ENCODE measurements at regions not wholly inside any gene's neighbourhood (a gene's known extent, or its start where the extent isn't known, plus 50 kb on each side); places are given as distances from the start of the nearest gene placed in this dataset.

- Histone ChIP-seq H3K4me1 (ENCODE audit: control insufficient read depth, insufficient read depth, low read length) (no peaks in the 10 kb centered on the region), H3K36me3 (ENCODE audit: control insufficient read depth in 2 of 2, insufficient read depth in 1 of 2, low read length in 2 of 2) (no peaks in the 10 kb centered on the region), H3K27ac (ENCODE audit: extremely low read depth, low read depth, low read length) (no peak overlapping the region), H3K4me3 (ENCODE audit: low read depth, low read length) (no peak overlapping the region), H3K9me3 (ENCODE audit: control insufficient read depth, insufficient read depth, low read depth, low read length) (no peaks in the 10 kb centered on the region)
- ChIA-PET POLR2A (no interaction called here), CTCF (no interaction called here)
- TF ChIP-seq TCF7L2 (IDR thresholded peaks at IDR 0.05; ENCODE audit: borderline replicate concordance, low read depth, low read length) (no peak), MEIS1 (CRISPR knock-in tag; IDR thresholded peaks at IDR 0.05; ENCODE audit: borderline replicate concordance) (no peak), ZNF747 (tag by site-specific recombination; IDR thresholded peaks at IDR 0.05) (no peak), ZNF571 (tag by site-specific recombination; IDR thresholded peaks at IDR 0.05) (no peak), TSHZ1 (tag by site-specific recombination; IDR thresholded peaks at IDR 0.05; ENCODE audit: borderline replicate concordance) (no peak), ZNF548 (tag by site-specific recombination; IDR thresholded peaks at IDR 0.05) (no peak), ZNF292 (tag by site-specific recombination; IDR thresholded peaks at IDR 0.05; ENCODE audit: borderline replicate concordance, low read depth) (no peak), OSR2 (tag by site-specific recombination; IDR thresholded peaks at IDR 0.05) (no peak), ZNF488 (tag by site-specific recombination; IDR thresholded peaks at IDR 0.05) (no peak), ZBTB21 (tag by site-specific recombination; IDR thresholded peaks at IDR 0.05) (no peak)
These were observed 174.1 kb upstream of the GPR26 start for GRCh38 chr10:123492016-123492415.

GRCh38 chr10:123494301-123494808, 171.8 kb upstream of the GPR26 start:
- Histone ChIP-seq H3K4me1 (ENCODE audit: control insufficient read depth, insufficient read depth, low read length) (no peaks in the 10 kb centered on the region), H3K27ac (ENCODE audit: extremely low read depth, low read depth, low read length) (no peak overlapping the region), H3K36me3 (ENCODE audit: control insufficient read depth in 2 of 2, insufficient read depth in 1 of 2, low read length in 2 of 2) (no peaks in the 10 kb centered on the region), H3K9me3 (ENCODE audit: control insufficient read depth, insufficient read depth, low read depth, low read length) (no peaks in the 10 kb centered on the region), H3K4me3 (ENCODE audit: low read depth, low read length) (no peak overlapping the region)
- CTCF ChIA-PET: no interaction called here
- POLR2A ChIA-PET: no interaction called here
- TF ChIP-seq ZBTB11 (tag by site-specific recombination; conservative IDR thresholded peaks at IDR 0.05; ENCODE audit: low read depth): no peak
- TF ChIP-seq ZNF639 (tag by site-specific recombination; IDR thresholded peaks at IDR 0.05): no peak
- no peak for TF ChIP-seq KLF10 (tag by site-specific recombination; IDR thresholded peaks at IDR 0.05)
- no peak for TF ChIP-seq ZNF350 (tag by site-specific recombination; IDR thresholded peaks at IDR 0.05)
- TF ChIP-seq GFI1B (tag by site-specific recombination; IDR thresholded peaks at IDR 0.05): no peak
- TF ChIP-seq SP3 (tag by site-specific recombination; IDR thresholded peaks at IDR 0.05): no peak
- TF ChIP-seq ZNF362 (tag by site-specific recombination; IDR thresholded peaks at IDR 0.05): no peak

All from HEK293 (cell line).